Spleen (tissue), 11 donors: ENCODE measurements at regions not wholly inside any gene's neighbourhood (a gene's known extent, or its start where the extent isn't known, plus 50 kb on each side); places are given as distances from the start of the nearest gene placed in this dataset.

Experiments
- DNase-seq: peaks from one replicate; pipeline ENCODE4 v3.0.0-alpha.2; 2020
- H3K27ac ChIP-seq, 8 donors: fragments of 200-600 bp; sonication (generic) in 7 of 8; 1 replicate in 4 of 8; 2 replicates in 4 of 8; pipeline versions ENCODE4 v1.5.0 to v1.8.0; 2016 to 2021; ENCODE audit warnings: inconsistent platforms in 4 of 8, mild to moderate bottlenecking in 4 of 8, moderate library complexity in 1 of 8
- H3K27me3 ChIP-seq, 7 donors: fragments of 200-600 bp; sonication (generic) in 6 of 7; replicated peaks in 1 of 7; 1 replicate in 4 of 7; 2 replicates in 3 of 7; pipeline versions ENCODE4 v1.5.0 to v1.8.0; 2016 to 2021; ENCODE audit warnings: inconsistent platforms in 3 of 7, mild to moderate bottlenecking in 1 of 7
- H3K36me3 ChIP-seq, 6 donors: fragments of 200-600 bp; sonication (generic) in 5 of 6; 1 replicate in 4 of 6; 2 replicates in 2 of 6; pipeline versions ENCODE4 v1.5.0 to v1.8.0; 2016 to 2021; ENCODE audit warnings: inconsistent platforms in 2 of 6
- H3K4me1 ChIP-seq, 6 donors: fragments of 200-600 bp; sonication (generic) in 5 of 6; 1 replicate in 3 of 6; 2 replicates in 3 of 6; pipeline versions ENCODE4 v1.5.0 to v1.8.0; 2016 to 2021; ENCODE audit warnings: inconsistent platforms in 3 of 6
- H3K4me3 ChIP-seq, 8 donors: fragments of 200-600 bp; sonication (generic) in 7 of 8; 1 replicate in 4 of 8; 2 replicates in 4 of 8; pipeline versions ENCODE4 v1.5.0 to v1.8.0; 2016 to 2021; ENCODE audit warnings: inconsistent platforms in 4 of 8, mild to moderate bottlenecking in 4 of 8, moderate library complexity in 2 of 8
- H3K9me3 ChIP-seq, 8 donors: fragments of 200-600 bp; sonication (generic) in 7 of 8; 1 replicate in 4 of 8; 2 replicates in 4 of 8; pipeline versions ENCODE4 v1.5.0 to v1.8.0; 2016 to 2021; ENCODE audit warnings: inconsistent platforms in 4 of 8
- POLR2A ChIP-seq, 3 donors: fragments of 450-650 bp; IDR thresholded peaks; one replicate each; pipeline ENCODE4 v1.5.1; 2017; ENCODE audit warnings: antibody characterized with exemption in 3 of 3, mild to moderate bottlenecking in 1 of 3
- POLR2AphosphoS5 ChIP-seq, 3 donors: sonication (generic); formaldehyde crosslinking; IDR thresholded peaks; one replicate each; pipeline ENCODE4 v1.5.1; 2017; ENCODE audit warnings: antibody characterized with exemption in 3 of 3
- WGBS, 5 donors: extraction: QIAGEN DNeasy Blood & Tissue Kit in 3 of 5; methylation state at CpG; one replicate each; pipeline versions ENCODE4 v1.1.5 to v1.1.7; 2013 to 2018; 5-methylcytosine and 5-hydroxymethylcytosine counted together
- intact Hi-C: fragments of 100-400 bp; cut with DNase I; formaldehyde crosslinking; loops from one replicate; pipeline ENCODE4 v1.15.0; 2023; ENCODE audit warnings: low total_unique reads
- TF ChIP-seq, protein P1 (sequence below), 11 experiments: fragments of 200-600 bp in 7 of 11; fragments of 450-650 bp in 4 of 11; sonication (generic) in 4 of 11; IDR thresholded peaks in 8 of 11; conservative IDR thresholded peaks in 3 of 11; 1 replicate in 7 of 11; 2 replicates in 4 of 11; pipeline versions ENCODE4 v1.4.0 to v1.8.0; 2016 to 2021; ENCODE audit warnings: antibody characterized with exemption in 11 of 11, inconsistent platforms in 4 of 11, mild to moderate bottlenecking in 1 of 11
- donor health status: healthy with polysubstance abuse.
- donor health status: DM: no; HTN: no; CAD: no; lungs with moderate emphysema.
- donor health status: DM: no; HTN: no; CAD: no.
- donor health status: Bipolar disorder and iron deficiency.
- donor health status: healthy.
- donor health status: DM: no; HTN: no; CAD: no.
- donor health status: DM: yes; HTN: yes; CAD: no.

DNA sequence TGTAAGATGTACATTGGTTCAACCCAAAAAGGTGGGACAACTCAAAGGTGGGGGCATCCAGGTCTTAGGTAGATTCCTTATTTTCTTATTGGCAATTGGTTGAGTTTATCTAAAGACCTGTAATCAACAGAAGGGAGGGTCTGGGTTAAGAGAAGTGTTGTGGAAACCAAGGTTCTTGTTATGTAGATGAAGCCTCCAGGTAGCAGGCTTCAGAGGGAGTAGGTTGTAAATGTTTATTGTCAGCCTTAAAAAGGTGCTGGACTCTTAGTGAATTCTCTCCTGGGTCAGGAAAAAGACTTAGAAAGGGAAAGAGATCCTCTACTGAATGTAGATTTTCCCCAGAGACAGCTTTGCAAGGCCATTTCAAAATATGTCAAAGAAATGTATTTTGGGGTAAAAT, 125.3 kb upstream of the NDUFV2 start:
- Histone ChIP-seq H3K9me3 (peaks cover 0 to 12% (median 0%) of the 10 kb centered on the region in 8 donors), H3K36me3 (no peaks in the 10 kb centered on the region), H3K27me3 (no peaks in the 10 kb centered on the region), H3K27ac (no peak overlapping the region), H3K4me1 (peaks cover 0 to 1% (median 0%) of the 10 kb centered on the region in 6 donors), H3K4me3 (no peak overlapping the region)
- intact Hi-C loops = no loop called here
- no peak for TF ChIP-seq POLR2AphosphoS5 (IDR thresholded peaks at IDR 0.05)
- TF ChIP-seq, protein P1, sequence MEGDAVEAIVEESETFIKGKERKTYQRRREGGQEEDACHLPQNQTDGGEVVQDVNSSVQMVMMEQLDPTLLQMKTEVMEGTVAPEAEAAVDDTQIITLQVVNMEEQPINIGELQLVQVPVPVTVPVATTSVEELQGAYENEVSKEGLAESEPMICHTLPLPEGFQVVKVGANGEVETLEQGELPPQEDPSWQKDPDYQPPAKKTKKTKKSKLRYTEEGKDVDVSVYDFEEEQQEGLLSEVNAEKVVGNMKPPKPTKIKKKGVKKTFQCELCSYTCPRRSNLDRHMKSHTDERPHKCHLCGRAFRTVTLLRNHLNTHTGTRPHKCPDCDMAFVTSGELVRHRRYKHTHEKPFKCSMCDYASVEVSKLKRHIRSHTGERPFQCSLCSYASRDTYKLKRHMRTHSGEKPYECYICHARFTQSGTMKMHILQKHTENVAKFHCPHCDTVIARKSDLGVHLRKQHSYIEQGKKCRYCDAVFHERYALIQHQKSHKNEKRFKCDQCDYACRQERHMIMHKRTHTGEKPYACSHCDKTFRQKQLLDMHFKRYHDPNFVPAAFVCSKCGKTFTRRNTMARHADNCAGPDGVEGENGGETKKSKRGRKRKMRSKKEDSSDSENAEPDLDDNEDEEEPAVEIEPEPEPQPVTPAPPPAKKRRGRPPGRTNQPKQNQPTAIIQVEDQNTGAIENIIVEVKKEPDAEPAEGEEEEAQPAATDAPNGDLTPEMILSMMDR (IDR thresholded peaks at IDR 0.05 in 8 of 11, conservative IDR thresholded peaks at IDR 0.05 in 3 of 11) = no peak
- no peak for TF ChIP-seq POLR2A (IDR thresholded peaks at IDR 0.05)
- no peak for DNase-seq

DNA sequence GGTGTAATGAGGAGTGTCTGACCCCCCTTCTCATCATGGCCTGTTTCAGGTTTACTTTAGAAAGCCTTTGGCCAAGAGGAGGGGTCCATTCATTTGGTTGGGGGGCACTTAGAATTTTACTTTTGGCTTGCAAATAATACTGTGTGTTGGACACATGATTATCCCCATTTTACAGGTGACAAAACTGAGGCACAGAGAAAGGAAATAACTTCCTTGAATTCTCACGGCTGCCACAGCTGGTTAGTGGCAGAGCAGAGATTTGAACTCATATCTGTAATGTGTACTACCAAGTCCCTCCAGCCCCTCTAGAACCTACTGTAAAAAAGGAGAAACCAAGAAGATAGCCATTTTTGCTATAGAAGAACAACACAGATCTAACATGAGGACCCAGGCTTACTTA, 124.8 kb upstream of the NDUFV2 start:
- WGBS, 5 donors = 80 to 97% (median 94%) methylated on average over 1 of the region's 1 CpG
- peaks cover 0 to 5% (median 0%) of the 10 kb centered on the region in 6 donors for H3K4me1 ChIP-seq
- TF ChIP-seq POLR2AphosphoS5 (IDR thresholded peaks at IDR 0.05) = no peak
- TF ChIP-seq, protein P1 (IDR thresholded peaks at IDR 0.05 in 8 of 11, conservative IDR thresholded peaks at IDR 0.05 in 3 of 11) = no peak
- no peak for TF ChIP-seq POLR2A (IDR thresholded peaks at IDR 0.05)
- H3K36me3 ChIP-seq = no peaks in the 10 kb centered on the region
- DNase-seq = no peak
- no peak overlapping the region for H3K4me3 ChIP-seq
- no peaks in the 10 kb centered on the region for H3K27me3 ChIP-seq
- intact Hi-C loops = no loop called here
- H3K9me3 ChIP-seq = peaks cover 0 to 12% (median 0%) of the 10 kb centered on the region in 8 donors
- H3K27ac ChIP-seq = no peak overlapping the region

DNA sequence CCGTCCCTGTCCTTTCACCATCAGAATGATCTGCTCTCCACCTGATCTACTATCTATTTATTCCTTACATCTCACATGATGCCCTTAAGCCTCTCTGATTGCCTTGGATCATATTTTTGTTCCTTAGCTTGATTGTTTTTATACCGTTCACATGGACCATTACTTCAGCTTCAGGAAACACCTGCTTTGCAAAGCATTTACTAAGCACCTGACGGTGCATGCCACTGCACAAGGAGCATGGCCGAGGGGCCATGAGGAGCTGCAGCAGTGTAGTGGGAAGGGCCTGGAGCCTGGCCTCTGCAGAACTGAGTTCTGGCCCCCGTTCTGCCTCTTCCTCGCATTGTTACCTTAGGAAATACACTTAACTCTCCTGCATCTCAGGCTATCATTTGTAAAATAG, 124.1 kb upstream of the NDUFV2 start:
- no peaks in the 10 kb centered on the region for H3K27me3 ChIP-seq
- intact Hi-C loops = no loop called here
- DNase-seq = no peak
- H3K4me1 ChIP-seq = peaks cover 0 to 5% (median 0%) of the 10 kb centered on the region in 6 donors
- TF ChIP-seq POLR2AphosphoS5 (IDR thresholded peaks at IDR 0.05) = peak in 1 of 3 donors; percentile 21
- TF ChIP-seq, protein P1 (IDR thresholded peaks at IDR 0.05 in 8 of 11, conservative IDR thresholded peaks at IDR 0.05 in 3 of 11) = no peak
- 46 to 69% (median 52%) methylated on average over 6 of the region's 6 CpGs for WGBS, 5 donors
- peaks cover 0 to 12% (median 0%) of the 10 kb centered on the region in 8 donors for H3K9me3 ChIP-seq
- no peaks in the 10 kb centered on the region for H3K36me3 ChIP-seq
- no peak overlapping the region for H3K27ac ChIP-seq
- H3K4me3 ChIP-seq = no peak overlapping the region

DNA sequence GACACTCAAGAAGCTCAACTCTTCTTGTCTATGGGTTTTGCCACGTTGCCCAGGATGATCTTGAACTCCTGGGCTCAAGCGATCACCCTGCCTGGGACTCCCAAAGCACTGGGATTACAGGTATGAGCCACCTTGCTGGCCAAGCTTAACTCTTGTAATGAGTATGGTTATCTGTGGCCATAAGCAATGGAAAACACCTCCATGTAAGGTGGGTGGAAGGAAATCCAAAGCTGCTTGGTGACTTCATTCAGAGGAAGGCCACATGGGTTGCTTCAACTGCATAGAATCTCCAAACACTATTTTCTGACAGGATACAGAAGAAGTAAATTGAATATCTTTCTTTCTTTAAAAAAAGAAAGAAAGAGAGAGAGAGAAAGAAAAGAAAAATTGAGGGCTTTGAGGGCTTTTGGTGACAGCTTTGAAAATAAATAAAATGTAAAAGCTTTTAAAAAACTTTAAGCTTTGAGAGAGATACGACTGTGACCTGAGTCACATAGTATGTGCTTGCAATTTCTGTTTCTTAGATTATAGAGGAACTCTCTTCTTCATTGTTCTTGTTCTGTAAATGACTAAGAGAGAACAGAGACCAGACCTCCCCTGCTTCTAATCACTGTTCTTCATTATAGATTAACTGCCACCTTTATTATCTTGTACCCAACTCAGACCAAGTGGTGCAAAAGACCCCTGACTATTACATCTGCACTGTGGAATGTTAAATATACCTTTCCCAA, 123.1 kb upstream of the NDUFV2 start:
- 71 to 88% (median 80%) methylated on average over 3 of the region's 3 CpGs for WGBS, 5 donors
- no peak overlapping the region for H3K27ac ChIP-seq
- TF ChIP-seq POLR2A (IDR thresholded peaks at IDR 0.05) (no peak), POLR2AphosphoS5 (IDR thresholded peaks at IDR 0.05) (no peak)
- TF ChIP-seq, protein P1 (IDR thresholded peaks at IDR 0.05 in 8 of 11, conservative IDR thresholded peaks at IDR 0.05 in 3 of 11) = no peak

More for the DNA sequence above, 123.1 kb upstream of the NDUFV2 start:
- Histone ChIP-seq H3K9me3 (peaks cover 0 to 2% (median 0%) of the 10 kb centered on the region in 8 donors), H3K36me3 (no peaks in the 10 kb centered on the region), H3K4me3 (no peak overlapping the region), H3K4me1 (peaks cover 0 to 5% (median 0%) of the 10 kb centered on the region in 6 donors), H3K27me3 (no peaks in the 10 kb centered on the region)
- intact Hi-C loops = no loop called here
- no peak for DNase-seq
